ENCODE measurements at regions not wholly inside any gene's neighbourhood (a gene's known extent, or its start where the extent isn't known, plus 50 kb on each side); places are given as distances from the start of the nearest gene placed in this dataset.

- no peak for TF ChIP-seq CTCF (IDR thresholded peaks at IDR 0.05; ENCODE audit: low read depth, low read length)
- H3K27ac ChIP-seq (ENCODE audit: low read depth, low read length), result no peak overlapping the region
- peak; percentile 4 for DNase-seq (ENCODE audit: low read depth, low spot score)
- H3K4me3 ChIP-seq (ENCODE audit: low read depth, low read length), result no peak overlapping the region
- H3K27me3 ChIP-seq (ENCODE audit: control insufficient read depth, insufficient read depth, low read length), result no peaks in the 10 kb centered on the region
- H3K9me3 ChIP-seq (ENCODE audit: control insufficient read depth, insufficient read depth, low read length), result no peaks in the 10 kb centered on the region; the same call in 1 of the 2 replicates
- ChIA-PET CTCF (no interaction called here), POLR2A (no interaction called here)
Observed at GRCh38 chr13:39881887-39882286, 226.4 kb downstream of the COG6 start.

GRCh38 chr13:39884166-39884565, 228.7 kb downstream of the COG6 start:
- CTCF ChIA-PET, result interaction anchor here (0.6 kb wide), 1 partner anchor 19 kb away, joined by 4 read pairs; no protein-coding TSS in a partner anchor

GRCh38 chr13:39886336-39886735, 230.9 kb downstream of the COG6 start:
- ChIA-PET CTCF (no interaction called here), POLR2A (no interaction called here)
- Histone ChIP-seq H3K9me3 (ENCODE audit: control insufficient read depth, insufficient read depth, low read length) (no peaks in the 10 kb centered on the region; the same call in 1 of the 2 replicates), H3K4me3 (ENCODE audit: low read depth, low read length) (no peak overlapping the region), H3K27me3 (ENCODE audit: control insufficient read depth, insufficient read depth, low read length) (no peaks in the 10 kb centered on the region), H3K27ac (ENCODE audit: low read depth, low read length) (no peak overlapping the region)
- no peak for DNase-seq (ENCODE audit: low read depth, low spot score)
- TF ChIP-seq CTCF (IDR thresholded peaks at IDR 0.05; ENCODE audit: low read depth, low read length), result no peak

More at GRCh38 chr13:39884166-39884565, 228.7 kb downstream of the COG6 start:
- POLR2A ChIA-PET, result no interaction called here
- no peaks in the 10 kb centered on the region; the same call in 1 of the 2 replicates for H3K9me3 ChIP-seq (ENCODE audit: control insufficient read depth, insufficient read depth, low read length)
- TF ChIP-seq CTCF (IDR thresholded peaks at IDR 0.05; ENCODE audit: low read depth, low read length), result no peak
- no peak overlapping the region for H3K27ac ChIP-seq (ENCODE audit: low read depth, low read length)
- H3K27me3 ChIP-seq (ENCODE audit: control insufficient read depth, insufficient read depth, low read length), result no peaks in the 10 kb centered on the region
- no peak overlapping the region for H3K4me3 ChIP-seq (ENCODE audit: low read depth, low read length)
- DNase-seq (ENCODE audit: low read depth, low spot score), result no peak

GRCh38 chr13:39887387-39887786, 231.9 kb downstream of the COG6 start:
- POLR2A ChIA-PET, result no interaction called here
- CTCF ChIA-PET, result interaction anchor here (0.7 kb wide), 1 partner anchor 19 kb away, joined by 3 read pairs; no protein-coding TSS in a partner anchor
- DNase-seq (ENCODE audit: low read depth, low spot score), result no peak
- H3K27me3 ChIP-seq (ENCODE audit: control insufficient read depth, insufficient read depth, low read length), result no peaks in the 10 kb centered on the region
- H3K27ac ChIP-seq (ENCODE audit: low read depth, low read length), result no peak overlapping the region
- no peak for TF ChIP-seq CTCF (IDR thresholded peaks at IDR 0.05; ENCODE audit: low read depth, low read length)
- no peak overlapping the region for H3K4me3 ChIP-seq (ENCODE audit: low read depth, low read length)
- H3K9me3 ChIP-seq (ENCODE audit: control insufficient read depth, insufficient read depth, low read length), result no peaks in the 10 kb centered on the region; the same call in 1 of the 2 replicates

GRCh38 chr13:39888865-39889810, 233.7 kb downstream of the COG6 start:
- TF ChIP-seq CTCF (IDR thresholded peaks at IDR 0.05; ENCODE audit: low read depth, low read length), result no peak
- Histone ChIP-seq H3K4me3 (ENCODE audit: low read depth, low read length) (no peak overlapping the region), H3K9me3 (ENCODE audit: control insufficient read depth, insufficient read depth, low read length) (no peaks in the 10 kb centered on the region), H3K27me3 (ENCODE audit: control insufficient read depth, insufficient read depth, low read length) (no peaks in the 10 kb centered on the region), H3K27ac (ENCODE audit: low read depth, low read length) (no peak overlapping the region)
- ChIA-PET POLR2A (no interaction called here), CTCF (no interaction called here)
- no peak for DNase-seq (ENCODE audit: low read depth, low spot score)

Data from AG04450 (cell line).